A172 (cell line): ENCODE measurements at regions not wholly inside any gene's neighbourhood (a gene's known extent, or its start where the extent isn't known, plus 50 kb on each side); places are given as distances from the start of the nearest gene placed in this dataset.
"Not testable (repeated sequence)": the region's sequence is repeated elsewhere in the genome, so short reads cannot be mapped to it uniquely, and the experiment has no call there.

Source experiments
- DNase-seq: peaks from one replicate; pipeline ENCODE4 v3.0.0-alpha.2; 2015; ENCODE audit warnings: low spot score

DNA sequence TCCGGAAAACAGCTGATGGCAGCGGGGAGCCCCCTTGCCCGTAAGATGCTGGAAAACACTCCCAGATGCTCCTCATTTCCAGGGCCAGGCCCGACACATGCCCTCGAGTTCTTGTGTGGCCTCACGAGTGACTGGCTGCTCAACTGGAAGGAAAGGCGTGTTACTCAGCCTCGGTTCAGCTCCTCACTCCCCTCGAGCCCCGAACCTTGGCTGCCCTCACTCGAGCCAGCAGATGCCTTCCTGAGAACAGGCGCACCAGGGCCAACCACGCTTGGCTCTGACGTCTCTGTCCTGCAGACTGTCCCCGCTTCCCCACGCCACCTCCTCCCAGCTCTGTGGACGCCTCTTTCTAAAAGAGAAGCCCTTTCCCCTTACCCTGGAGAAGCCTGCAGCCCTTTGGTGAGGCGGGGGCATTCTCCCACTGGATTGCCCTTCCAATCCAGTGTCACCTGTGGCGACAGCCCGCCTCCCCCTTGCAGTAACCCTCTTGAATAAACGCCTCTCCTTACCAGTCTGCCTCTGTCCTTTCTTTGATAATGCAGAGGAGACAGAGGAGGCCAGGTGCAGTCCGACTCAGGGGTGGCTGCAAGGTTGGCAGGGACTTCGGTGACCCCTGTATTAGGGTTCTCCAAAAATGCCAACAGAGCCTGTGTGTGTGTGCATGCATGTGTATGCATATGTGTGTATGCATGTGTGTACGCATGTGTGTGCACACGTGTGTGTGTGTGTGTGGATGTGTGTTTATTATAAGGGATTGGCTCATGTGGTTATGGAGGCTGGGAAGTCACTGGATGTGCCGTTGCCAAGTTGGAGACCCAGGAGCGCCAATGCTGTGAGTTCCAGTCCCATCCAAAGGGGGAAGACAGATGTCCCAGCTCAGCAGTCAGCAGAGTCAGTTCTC lies 166.3 kb downstream of the KIF26A start:
- DNase-seq, result no peak

DNA sequence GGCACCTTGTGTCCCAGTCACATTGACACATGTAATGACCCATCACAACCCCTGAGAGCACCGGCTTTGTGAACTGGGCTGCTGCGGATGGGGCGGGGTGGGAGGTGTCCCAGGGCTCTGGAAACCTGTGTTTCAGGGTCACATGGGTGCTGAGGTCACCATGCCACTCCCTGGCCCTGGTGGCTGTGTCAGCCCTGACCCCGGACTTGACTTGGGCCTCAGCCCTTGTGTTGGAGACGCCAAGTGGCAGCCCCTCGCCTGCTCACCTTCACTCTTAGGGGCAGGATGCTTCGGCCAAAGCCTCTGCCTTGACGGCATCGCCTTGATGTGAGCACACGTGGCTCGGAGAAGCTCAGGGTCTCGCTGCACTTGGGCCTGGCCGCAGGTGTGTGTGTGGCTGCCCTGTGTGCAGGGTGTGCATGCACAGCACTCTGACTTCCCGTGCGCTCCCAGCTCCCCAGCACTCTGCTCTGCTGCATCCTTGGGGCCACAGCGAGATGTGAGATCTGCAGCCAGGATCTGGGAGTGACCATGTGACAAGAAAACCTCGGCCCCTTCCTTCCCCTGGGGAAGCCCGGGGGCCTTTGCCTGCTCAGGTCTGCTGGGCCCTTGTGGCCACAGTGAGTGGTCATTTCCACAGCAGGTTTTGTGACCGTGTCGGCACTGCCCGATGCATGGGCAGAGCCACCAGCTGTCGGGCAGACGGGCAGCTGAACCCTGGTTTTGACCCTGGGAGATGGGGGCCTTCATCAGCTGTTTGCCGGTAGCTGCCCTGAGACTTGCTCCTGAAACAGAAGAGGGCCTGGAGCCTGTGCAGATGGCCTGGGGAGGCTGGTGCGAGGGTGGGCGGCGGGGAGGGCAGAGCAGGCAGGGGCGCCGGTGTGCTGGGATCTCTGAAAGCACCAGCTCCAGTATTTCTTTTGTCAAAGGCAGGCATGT lies 167.4 kb downstream of the KIF26A start:
- DNase-seq, result no peak

DNA sequence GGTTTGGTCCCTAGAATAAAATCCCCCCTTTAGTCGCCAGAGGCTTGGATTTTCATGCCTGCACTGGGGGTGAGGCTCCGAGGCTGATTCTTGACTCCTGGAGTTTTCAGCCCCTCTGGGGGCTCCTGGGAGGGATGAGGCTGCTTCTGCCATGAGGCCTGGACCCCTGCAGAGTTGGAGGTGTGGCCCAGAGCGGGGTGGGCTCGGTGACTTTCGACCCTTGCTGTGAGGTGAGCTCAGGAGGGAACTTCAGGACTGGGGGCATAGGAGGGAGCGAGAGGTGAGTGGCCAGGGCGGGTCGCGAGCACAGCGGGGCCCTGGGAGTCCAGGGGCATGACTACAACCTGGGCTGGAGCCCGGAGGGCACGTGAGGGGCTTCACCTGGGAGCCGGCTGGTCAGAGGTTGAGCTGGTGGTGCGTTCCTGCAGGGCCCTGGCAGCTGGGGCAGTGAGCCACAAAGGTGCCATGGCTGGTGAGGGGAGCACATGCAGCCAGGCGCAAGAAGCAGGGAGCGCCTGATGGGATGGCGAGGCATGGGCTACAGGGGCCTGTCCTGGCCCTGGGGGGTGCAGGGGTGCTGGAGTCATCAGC lies 168.2 kb downstream of the KIF26A start:
- DNase-seq, result no peak

DNA sequence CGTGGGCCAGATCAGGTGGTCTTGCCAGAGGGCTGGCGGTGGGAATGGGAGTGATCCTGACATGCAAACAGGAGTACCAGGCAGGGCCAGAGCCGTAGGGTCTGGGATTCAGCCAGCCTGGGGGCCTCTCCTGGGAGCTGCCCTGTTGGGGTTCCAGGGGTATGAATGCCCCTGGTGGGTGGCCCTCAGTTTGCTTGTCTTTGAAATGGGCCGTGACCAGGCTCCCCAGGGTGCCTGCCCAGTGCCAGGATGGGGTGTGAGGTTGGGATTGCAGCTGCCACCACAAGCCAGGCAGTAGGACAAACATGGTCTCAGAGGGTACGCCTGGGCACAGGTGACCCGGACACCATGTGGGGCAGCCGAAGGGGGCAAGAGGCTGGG lies 168.8 kb downstream of the KIF26A start:
- DNase-seq, result no peak

DNA sequence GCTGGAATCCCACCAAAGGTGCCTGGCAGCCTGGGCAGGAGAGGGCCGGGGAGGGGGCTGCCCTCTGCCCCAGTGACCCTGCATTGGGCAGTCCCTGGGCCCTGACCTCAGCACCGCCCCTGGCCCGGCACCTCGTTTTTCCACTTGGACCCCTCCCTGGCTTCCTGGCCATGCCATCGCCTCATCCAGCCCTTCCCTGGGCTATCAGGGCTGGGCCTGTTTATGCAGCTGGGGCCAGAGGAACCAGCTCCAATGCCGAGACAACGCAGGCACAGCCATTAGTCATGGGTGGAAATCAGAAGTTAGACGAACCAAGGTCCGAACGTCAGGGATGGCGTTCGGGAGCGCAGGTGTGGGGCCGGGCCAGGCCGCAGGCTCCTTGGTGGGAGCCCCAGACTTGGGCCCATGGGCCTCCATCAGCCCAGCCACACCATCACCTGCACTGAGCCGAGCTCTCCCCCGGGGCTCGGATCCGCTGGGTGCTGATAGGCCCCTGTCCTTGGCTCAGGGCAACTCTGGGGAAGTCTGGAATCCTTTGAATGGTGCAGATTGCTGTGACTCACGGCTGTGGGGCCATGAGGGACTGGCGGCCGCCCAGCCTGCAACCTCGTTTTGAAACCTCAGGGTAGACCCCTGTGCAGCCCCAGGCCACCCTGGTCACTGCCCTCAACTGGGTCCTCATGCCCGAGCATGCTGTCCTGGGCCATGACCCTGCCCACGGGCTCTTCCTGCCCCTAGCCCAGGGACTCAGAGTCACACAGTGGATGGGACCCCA lies 169.4 kb downstream of the KIF26A start:
- DNase-seq, result no peak

DNA sequence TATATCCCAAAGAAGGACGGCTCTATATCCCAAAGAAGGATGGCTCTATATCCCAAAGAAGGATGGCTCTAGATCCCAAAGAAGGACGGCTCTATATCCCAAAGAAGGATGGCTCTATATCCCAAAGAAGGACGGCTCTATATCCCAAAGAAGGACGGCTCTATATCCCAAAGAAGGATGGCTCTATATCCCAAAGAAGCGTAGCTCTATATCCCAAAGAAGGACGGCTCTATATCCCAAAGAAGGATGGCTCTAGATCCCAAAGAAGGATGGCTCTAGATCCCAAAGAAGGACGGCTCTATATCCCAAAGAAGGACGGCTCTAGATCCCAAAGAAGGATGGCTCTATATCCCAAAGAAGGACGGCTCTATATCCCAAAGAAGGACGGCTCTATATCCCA lies 170.1 kb downstream of the KIF26A start:
- DNase-seq, result not testable (repeated sequence)

DNA sequence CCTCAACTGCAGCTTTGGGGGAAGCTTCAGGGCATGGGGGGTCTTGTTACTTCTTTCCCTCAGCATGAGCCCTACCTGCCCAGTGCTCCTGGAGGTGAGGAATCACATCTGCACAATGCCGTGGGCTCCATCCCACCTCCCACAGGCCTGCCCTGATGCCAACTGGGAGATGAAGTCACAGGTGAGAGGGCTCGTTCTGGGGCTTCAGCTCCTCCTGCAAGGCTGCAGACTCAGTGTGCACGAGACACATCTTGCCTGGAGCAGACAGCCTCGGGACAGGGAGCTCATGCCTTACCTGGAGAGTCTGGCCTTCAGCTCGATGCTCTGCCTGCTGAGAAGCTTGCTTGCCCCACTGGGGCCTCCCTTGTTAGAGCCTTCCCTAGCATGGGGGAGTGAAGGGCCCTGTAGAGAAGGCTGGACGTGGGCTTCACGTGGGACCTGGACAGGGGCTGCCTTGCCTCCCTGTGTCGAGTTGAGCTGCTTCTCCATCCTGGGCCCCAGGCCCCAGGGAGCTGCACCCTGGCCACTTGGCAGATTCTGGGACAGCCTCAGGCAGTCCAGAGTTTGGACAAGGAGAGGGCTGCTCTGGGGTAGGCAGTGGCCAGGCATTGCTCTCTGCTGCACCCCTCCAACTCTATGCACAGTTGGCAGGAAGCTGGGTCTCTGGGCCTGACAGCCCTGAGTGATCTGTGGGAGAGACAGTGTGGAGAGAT lies 171.4 kb downstream of the KIF26A start:
- DNase-seq, result no peak

DNA sequence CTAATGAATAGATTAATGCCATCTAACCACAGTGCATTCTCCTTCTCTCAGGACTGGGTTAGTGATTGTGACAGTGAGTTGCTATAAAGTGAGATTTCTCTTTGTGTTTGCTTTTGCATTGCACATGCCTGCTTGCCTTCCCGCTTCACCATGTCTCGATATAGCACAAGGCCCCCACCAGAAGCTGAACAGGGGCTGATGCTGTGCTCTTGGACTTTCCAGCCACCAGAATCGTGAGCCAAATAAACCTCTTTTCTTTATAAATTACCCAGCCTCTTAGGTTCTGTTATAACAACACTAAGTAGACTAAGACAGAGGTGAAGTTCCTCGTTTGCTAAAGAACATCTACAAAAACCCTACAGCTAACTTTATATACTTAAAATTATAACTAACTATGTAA lies 173.0 kb downstream of the KIF26A start:
- no peak for DNase-seq

DNA sequence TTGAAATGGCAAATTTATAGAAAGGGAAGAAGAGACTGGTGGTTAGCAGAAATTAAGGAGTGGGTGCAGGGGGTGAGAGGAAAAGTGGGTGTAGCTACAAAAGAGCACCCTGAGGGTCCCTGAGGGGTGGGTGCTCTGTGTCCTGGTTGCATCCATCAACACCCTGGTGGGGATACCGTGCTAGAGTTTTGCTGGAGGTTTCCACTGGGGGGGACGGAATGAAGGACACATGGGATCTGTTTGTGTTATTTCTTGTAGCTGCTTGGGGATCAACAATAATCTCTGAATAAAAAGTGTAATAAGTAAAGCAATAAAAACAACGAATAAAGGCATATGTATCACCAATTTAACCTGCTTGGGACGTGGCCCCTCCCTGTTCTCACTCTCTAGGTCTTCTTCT lies 175.3 kb downstream of the KIF26A start:
- no peak for DNase-seq

DNA sequence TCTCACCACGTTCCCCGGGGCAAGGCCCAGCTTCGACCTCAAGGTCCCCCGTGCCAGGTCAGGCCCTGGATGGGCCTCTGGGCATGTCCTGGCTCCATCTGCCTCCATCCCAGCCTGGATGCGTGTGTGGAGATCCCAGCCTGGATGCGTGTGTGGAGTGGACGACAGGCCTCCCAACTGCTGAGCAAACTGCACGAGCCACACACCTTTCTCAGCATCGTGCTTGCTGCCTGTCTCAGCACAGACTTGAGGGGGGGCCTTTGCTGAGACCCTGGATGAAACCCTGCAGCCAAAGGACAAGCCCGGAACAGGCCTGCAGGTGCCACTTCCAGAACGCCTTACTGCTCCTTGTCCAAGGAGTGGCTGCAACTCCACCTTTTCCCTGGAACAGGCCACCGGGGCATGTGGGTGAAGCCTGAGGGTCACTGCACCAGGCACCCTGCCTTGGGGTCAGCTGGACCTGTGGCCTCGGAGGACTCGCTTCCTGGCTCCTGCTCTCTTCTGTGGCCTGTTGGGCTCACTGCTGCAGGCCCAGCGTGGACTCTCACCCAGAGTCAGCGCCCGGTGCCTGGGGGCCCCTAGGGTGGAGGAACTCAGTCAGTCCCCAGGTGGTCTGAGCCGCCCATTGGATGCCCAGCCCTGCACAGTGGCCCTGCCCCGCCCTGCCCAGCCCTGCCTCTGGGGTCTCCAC lies 176.0 kb downstream of the KIF26A start:
- no peak for DNase-seq

DNA sequence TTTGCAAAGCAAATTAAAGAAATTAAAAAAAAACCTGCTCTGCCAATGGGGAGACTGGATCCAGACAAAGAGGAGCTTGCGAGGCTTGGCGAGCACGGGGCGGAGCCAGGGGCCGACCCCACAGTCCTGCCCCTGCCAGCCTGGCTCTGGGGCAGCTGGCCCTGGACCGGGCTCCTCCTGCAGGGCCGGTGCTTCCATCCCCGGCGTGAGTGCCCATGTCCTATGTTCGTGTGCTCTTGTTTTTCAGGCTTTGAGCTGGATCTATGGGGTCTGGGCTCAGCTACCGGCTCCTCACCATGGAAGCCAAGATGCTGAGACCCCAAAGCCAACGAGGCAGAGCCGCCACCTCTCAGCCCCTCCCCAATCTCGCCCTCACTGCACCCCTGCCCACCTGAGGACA lies 176.8 kb downstream of the KIF26A start:
- no peak for DNase-seq

DNA sequence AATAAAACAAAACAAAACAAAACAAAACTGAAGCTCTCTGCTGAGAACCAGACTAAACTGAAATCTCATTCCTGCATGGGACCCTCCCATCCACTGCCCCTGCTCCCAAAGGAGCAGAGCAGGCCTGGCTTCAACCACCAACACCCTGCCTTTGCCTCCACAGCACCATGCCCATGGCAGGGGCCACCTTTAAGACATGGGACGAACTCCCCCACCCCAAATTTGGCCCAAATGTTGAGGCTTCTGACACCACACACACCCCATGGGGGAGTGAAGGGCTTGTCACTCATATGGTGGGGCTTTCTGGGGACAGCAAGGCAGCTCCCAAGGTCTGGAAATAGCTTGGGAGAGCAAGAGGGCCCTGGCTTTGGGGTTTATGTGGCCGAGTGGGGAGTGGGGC lies 177.2 kb downstream of the KIF26A start:
- no peak for DNase-seq

DNA sequence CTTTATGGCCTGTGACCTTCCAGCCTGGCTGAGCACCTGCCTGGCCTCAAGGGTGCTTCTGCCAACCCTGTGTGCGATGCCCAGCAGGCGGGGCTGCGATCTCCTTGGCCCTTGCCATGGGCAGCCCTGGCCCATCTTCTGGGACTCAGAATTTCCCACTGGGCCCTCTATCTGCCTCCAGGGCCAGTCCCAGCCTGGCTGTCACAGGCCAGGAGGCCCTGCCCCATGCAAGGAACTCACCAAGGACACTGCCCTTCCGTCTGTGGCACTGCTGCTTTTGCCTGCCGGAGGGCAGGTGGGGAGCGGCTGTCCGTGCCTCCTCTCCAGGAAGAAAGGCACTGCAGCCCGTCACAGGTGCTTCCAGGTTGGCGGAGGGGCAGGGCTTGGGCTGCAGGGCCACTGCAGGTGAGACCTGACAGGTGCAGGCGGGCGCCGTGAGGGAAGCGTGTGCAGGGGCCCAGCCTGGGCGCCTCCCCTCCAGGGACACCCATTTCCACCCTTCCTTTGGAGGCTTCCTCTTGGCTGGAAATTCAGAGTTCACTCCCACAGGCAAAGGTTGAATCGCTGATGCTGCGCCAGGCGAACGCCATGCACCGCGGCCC lies 177.8 kb downstream of the KIF26A start:
- DNase-seq, result no peak

DNA sequence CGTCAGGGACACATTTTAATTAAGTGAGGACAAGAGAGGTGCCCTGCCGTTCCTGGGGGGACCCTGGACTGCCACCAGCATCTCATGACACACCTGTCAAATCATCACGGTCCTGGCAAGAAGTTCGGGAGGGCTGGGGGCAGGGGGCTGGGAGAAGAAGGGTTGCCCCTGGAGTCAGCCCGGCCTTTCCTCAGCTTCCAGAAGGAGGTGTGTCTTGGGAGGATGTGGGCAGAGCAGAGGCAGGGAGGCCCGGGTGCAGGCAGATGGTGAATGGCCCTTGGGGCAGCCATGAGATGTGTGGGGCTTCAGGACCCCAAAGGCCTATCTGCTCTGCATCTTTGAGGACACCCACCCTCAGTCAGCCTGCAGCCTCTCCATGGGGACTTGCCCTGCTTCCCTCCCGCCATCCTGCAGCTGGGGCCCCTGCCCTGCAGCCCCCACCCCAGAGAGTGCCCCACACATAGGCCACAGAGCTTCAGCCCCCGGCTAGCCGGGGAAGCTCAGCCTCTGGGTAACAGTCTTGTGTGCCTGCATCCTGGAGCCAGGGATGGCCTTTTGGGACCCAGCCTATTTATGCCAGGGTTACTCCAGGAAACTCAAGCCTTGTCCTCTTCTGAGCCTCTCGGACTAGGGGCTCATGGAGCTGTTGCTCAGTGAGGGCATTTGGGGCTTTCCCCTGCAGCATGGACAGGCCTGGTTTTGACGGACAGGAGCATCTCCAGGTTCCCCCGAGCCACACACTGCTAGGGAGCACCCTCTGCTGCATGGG lies 178.5 kb downstream of the KIF26A start:
- DNase-seq, result no peak

DNA sequence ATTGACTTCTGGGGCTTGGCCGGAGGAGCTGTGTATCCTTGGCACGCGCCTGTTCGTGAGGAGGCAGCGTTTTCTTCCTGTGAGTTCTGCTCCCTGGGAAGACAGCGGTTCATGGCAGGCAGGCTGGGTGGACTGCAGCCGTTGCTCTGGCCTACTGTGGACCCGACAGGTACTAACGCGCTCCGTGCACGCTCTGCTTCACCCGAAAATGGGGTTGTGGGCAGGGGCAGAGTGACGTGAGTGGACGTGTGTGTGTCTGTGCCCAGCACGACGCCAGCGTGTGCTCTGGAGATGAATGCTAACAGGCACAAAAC lies 179.1 kb downstream of the KIF26A start:
- no peak for DNase-seq

DNA sequence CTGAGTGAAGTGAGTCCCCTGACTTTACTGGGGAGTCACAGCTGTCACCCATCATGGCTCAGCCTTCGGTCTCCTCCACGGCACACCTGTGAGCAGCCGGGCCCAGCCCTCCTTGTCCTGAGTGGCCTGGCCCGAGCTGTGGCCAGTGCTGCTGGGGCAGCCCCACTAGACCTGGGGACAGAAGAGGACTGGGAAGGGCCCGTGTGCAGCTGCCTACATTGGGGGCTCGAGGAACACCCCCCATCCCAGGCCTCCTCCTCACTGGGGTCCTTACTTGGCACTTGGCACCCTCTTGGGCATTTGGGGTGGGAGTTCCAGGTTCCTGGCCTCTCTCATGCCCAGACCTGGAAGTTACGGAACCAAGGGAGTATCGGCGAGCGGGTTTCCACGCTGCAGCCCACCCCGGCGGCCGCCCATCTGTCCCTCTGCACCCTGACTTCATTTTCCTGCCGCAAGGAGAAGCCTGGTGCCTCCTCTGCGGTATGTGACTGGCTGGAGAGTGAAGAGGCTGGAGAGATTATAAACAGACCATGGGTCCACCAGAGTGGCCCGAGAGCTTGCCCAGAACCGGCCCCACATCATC lies 179.7 kb downstream of the KIF26A start:
- no peak for DNase-seq

DNA sequence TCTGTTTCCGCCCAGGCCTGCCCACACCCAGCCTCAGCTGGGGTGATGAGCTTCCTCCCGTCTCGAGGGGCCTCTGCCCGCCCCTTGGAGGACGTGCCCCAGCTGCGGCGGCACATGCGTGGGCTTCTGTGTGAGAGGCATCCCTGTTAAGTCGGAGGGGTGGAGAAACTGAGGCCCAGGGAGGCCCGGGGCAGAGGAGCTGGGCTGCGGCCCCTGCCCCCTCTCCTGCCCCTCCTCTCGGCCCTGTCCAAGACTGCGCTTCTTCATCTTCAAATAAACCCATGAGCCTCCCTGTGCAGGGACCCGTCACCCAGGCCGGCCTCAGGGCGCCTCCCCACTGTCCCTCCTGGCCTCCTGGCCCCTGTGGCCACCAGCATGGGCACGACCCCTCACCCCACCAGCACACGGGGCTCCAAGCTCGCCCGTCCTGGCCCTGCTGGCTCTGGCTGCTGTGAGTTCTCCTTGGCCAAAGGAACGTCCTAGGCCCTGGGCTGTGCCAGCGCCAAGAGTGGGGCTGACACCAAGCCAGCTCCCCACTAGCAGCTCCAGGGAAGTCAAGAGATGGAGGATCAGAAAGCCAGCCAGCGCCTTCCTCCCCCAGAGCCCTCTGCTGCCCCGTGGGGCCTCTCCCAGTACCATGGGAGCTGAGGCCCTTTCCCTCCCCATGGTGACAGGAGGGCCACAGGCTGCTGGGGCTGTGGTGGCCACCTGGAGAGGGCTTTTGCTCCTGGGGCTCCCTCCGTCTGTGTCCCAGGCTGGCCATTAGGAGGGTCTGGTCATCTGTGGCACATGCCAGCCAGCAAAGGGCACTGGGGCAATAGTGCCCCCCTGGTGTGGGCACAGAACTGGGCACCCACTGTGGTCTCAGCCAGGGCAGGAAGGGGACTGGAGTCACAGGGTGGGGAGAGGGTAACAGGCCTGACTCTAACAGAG lies 180.4 kb downstream of the KIF26A start:
- no peak for DNase-seq
